GM12878 (cell line): ENCODE measurements at regions not wholly inside any gene's neighbourhood (a gene's known extent, or its start where the extent isn't known, plus 50 kb on each side); places are given as distances from the start of the nearest gene placed in this dataset.

Source experiments
- ATAC-seq: fragments of 200-7000 bp; cut with Tn5 transposase; 3 replicates; pipeline ENCODE4 v1.9.1; 2020; ENCODE audit warnings: mild to moderate bottlenecking, moderate library complexity
- BruUV-seq: library from RNA; stranded (reverse); fragments of 400-500 nt; replicated peaks from 2 replicates; lab custom pipeline; 2021; lab: Mats Ljungman, UMichigan
- CTCF ChIA-PET: fragments of 300-600 bp; sonication (Branson Sonifier 250); formaldehyde crosslinking; extraction: SDS; loops from one replicate; lab custom pipeline; 2021; ENCODE audit warnings: inconsistent platforms; lab: Yijun Ruan, JAX
- POLR2A ChIA-PET: fragments of 350-600 bp; formaldehyde crosslinking; extraction: SDS; loops from one replicate; lab custom pipeline; 2021; ENCODE audit warnings: inconsistent platforms; lab: Charles Lee
- RAD21 ChIA-PET: fragments of 300-600 bp; sonication (Branson Sonifier 250); formaldehyde crosslinking; loops from one replicate; lab custom pipeline; 2023; ENCODE audit warnings: antibody characterized with exemption; ENCODE audit not compliant: unreplicated experiment; lab: Charles Lee
- SMC1A ChIA-PET: fragments of 300-600 bp; sonication (Branson Sonifier 250); formaldehyde crosslinking; loops from one replicate; lab custom pipeline; 2023; ENCODE audit not compliant: unreplicated experiment, uncharacterized antibody; lab: Charles Lee
- DNase-seq: peaks from one replicate; pipeline ENCODE4 v3.0.0-alpha.2; 2011; ENCODE audit warnings: low read depth, low spot score
- FAIRE-seq: peaks from 3 replicates; lab custom pipeline; 2011; peaks lifted over from hg19 to GRCh38; lab: Jason Lieb, UNC
- H2AFZ ChIP-seq: 2 replicates; pipeline ENCODE4 v1.6.0; 2011; ENCODE audit warnings: low read depth, low read length, control low read depth; ENCODE audit not compliant: control insufficient read depth
- H3K27ac ChIP-seq: 2 replicates; pipeline ENCODE4 v1.5.1; 2011; ENCODE audit warnings: control low read depth; ENCODE audit not compliant: control insufficient read depth, insufficient read depth
- H3K27me3 ChIP-seq, 2 experiments: replicated peaks in 1 of 2; 2 replicates each; pipeline versions ENCODE4 v1.6.0 to v1.6.1; 2011; ENCODE audit warnings: low read length in 1 of 2; ENCODE audit not compliant: control insufficient read depth in 2 of 2, insufficient read depth in 2 of 2
- H3K36me3 ChIP-seq, 2 experiments: 2 replicates each; pipeline ENCODE4 v1.5.1; 2011; ENCODE audit warnings: low read length in 1 of 2; ENCODE audit not compliant: control insufficient read depth in 2 of 2, insufficient read depth in 2 of 2
- H3K4me1 ChIP-seq: 2 replicates; pipeline ENCODE4 v1.6.1; 2011; ENCODE audit warnings: mild to moderate bottlenecking, low read length, moderate library complexity, mixed read lengths; ENCODE audit not compliant: control insufficient read depth, insufficient read depth
- H3K4me2 ChIP-seq: 2 replicates; pipeline ENCODE4 v1.6.0; 2011; ENCODE audit warnings: control low read depth; ENCODE audit not compliant: control insufficient read depth, insufficient read depth
- H3K4me3 ChIP-seq: fragments of 200-600 bp; sonication (generic); 2 replicates; pipeline ENCODE4 v1.5.1; 2016
- H3K79me2 ChIP-seq: 2 replicates; pipeline ENCODE4 v1.6.0; 2011; ENCODE audit warnings: low read length; ENCODE audit not compliant: control insufficient read depth, insufficient read depth
- H3K9ac ChIP-seq: 2 replicates; pipeline ENCODE4 v1.8.0; 2011; ENCODE audit warnings: low read length, control low read depth, mixed read lengths; ENCODE audit not compliant: control insufficient read depth, insufficient read depth
- H3K9me3 ChIP-seq: replicated peaks from 3 replicates; pipeline ENCODE4 v1.5.1; 2011; ENCODE audit warnings: mild to moderate bottlenecking, low read length; ENCODE audit not compliant: control insufficient read depth, insufficient read depth
- H4K20me1 ChIP-seq: 2 replicates; pipeline ENCODE4 v1.6.0; 2011; ENCODE audit not compliant: control insufficient read depth, insufficient read depth
- EGR1 ChIP-seq, 2 experiments: IDR thresholded peaks; 1 replicate in 1 of 2; 2 replicates in 1 of 2; pipeline ENCODE4 v1.6.1; 2011 to 2012; ENCODE audit warnings: low read depth in 2 of 2, low read length in 2 of 2, borderline replicate concordance in 1 of 2, mild to moderate bottlenecking in 1 of 2, moderate library complexity in 1 of 2
- FOXK2 ChIP-seq: fragments of 450-650 bp; IDR thresholded peaks from 2 replicates; pipeline ENCODE4 v1.6.1; 2017; ENCODE audit warnings: mild to moderate bottlenecking, moderate library complexity
- GATAD2B ChIP-seq: fragments of 450-650 bp; conservative IDR thresholded peaks from 2 replicates; pipeline ENCODE4 v1.6.1; 2017; ENCODE audit warnings: low read depth, mild to moderate bottlenecking, moderate library complexity
- HDAC2 ChIP-seq: fragments of 200-600 bp; sonication (generic); IDR thresholded peaks from 2 replicates; pipeline ENCODE4 v1.6.1; 2017
- IKZF1 ChIP-seq: fragments of 450-650 bp; conservative IDR thresholded peaks from 2 replicates; pipeline ENCODE4 v1.6.1; 2017; ENCODE audit warnings: antibody characterized with exemption, mild to moderate bottlenecking
- LARP7 ChIP-seq: fragments of 450-650 bp; IDR thresholded peaks from 2 replicates; pipeline ENCODE4 v1.6.1; 2017; ENCODE audit warnings: mild to moderate bottlenecking
- SMC3 ChIP-seq: IDR thresholded peaks from 2 replicates; pipeline ENCODE4 v1.6.1; 2011; ENCODE audit warnings: low read length, improper control_type of control experiment, borderline replicate concordance
- ZNF24 ChIP-seq: fragments of 450-650 bp; IDR thresholded peaks from 2 replicates; pipeline ENCODE4 v1.6.1; 2017; ENCODE audit warnings: antibody characterized with exemption, mild to moderate bottlenecking
- WGBS: methylation state at CpG from one replicate; pipeline ENCODE4 v1.1.6; 2016; ENCODE audit warnings: low lambda C conversion rate; ENCODE audit not compliant: insufficient replicate concordance, insufficient coverage; ENCODE audit errors: missing lambda C conversion rate; 5-methylcytosine and 5-hydroxymethylcytosine counted together
- in situ Hi-C: fragments of 300-500 bp; cut with MboI; formaldehyde crosslinking; loops from 9 replicates; pipeline ENCODE4 v1.14.3; 2018; ENCODE audit warnings: mixed read lengths
- intact Hi-C: fragments of 100-400 bp; cut with micrococcal nuclease; formaldehyde crosslinking; loops from one replicate; pipeline ENCODE4 v1.14.2; 2022; ENCODE audit not compliant: unreplicated experiment
- TF ChIP-seq, protein P1 (sequence below): IDR thresholded peaks from 2 replicates; pipeline ENCODE4 v1.6.1; 2012; ENCODE audit warnings: low read depth, low read length, improper control_type of control experiment
- TF ChIP-seq, protein P2 (sequence below): fragments of 150-350 bp; IDR thresholded peaks from 2 replicates; pipeline ENCODE4 v1.6.1; 2014; ENCODE audit warnings: mild to moderate bottlenecking, low read depth, low read length
- TF ChIP-seq, protein P3 (sequence below): fragments of 450-650 bp; formaldehyde crosslinking; IDR thresholded peaks from 2 replicates; pipeline ENCODE4 v1.5.0; 2022; ENCODE audit warnings: mild to moderate bottlenecking, missing genetic modification characterization
- TF ChIP-seq, protein P4 (sequence below): fragments of 450-650 bp; IDR thresholded peaks from 2 replicates; pipeline ENCODE4 v1.6.1; 2014; ENCODE audit warnings: mild to moderate bottlenecking

DNA sequence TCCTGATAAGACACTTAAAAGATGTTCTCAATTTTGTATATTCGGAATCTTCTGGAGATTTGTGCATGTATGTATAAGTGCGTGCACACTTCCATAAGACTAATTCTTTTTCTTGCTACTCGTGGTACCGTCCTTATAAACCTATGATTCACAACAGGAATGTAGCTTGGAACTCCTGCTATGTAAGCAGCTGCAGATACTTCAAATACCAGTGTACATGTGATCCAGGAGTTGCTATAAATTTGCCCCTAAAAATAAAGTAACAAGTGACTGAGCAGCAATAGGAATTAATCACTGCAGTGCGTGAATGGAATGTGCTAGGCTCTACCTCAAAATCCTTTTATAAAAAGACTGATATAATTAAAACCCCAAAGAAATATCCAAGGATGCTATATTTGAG is 214.9 kb downstream of the KLF5 start:
- Histone ChIP-seq H3K9ac (no peak overlapping the region), H3K4me2 (no peak overlapping the region), H2AFZ (no peak overlapping the region), H3K9me3 (no peaks in the 10 kb centered on the region; the same call in 2 of the 3 replicates), H3K4me1 (no peaks in the 10 kb centered on the region), H3K27me3 (no peaks in the 10 kb centered on the region), H3K4me3 (no peak overlapping the region), H3K36me3 (no peaks in the 10 kb centered on the region), H3K79me2 (no peaks in the 10 kb centered on the region), H3K27ac (no peak overlapping the region), H4K20me1 (no peaks in the 10 kb centered on the region)
- intact Hi-C loops (no loop called here), in situ Hi-C loops (no loop called here)
- DNase-seq: no peak
- 41% methylated on average over 5 of the region's 5 CpGs for WGBS
- no TSS peak for BruUV-seq
- no peak for FAIRE-seq
- RAD21 ChIA-PET: no interaction called here
- POLR2A ChIA-PET: no interaction called here
- no peak for ATAC-seq
- SMC1A ChIA-PET: interaction anchor here (1.4 kb wide), 1 partner anchor 17 kb away, joined by 3 read pairs; no protein-coding TSS in a partner anchor
- no peak for TF ChIP-seq ZNF24
- TF ChIP-seq, protein P1, sequence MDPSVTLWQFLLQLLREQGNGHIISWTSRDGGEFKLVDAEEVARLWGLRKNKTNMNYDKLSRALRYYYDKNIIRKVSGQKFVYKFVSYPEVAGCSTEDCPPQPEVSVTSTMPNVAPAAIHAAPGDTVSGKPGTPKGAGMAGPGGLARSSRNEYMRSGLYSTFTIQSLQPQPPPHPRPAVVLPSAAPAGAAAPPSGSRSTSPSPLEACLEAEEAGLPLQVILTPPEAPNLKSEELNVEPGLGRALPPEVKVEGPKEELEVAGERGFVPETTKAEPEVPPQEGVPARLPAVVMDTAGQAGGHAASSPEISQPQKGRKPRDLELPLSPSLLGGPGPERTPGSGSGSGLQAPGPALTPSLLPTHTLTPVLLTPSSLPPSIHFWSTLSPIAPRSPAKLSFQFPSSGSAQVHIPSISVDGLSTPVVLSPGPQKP: no peak
- TF ChIP-seq, protein P2, sequence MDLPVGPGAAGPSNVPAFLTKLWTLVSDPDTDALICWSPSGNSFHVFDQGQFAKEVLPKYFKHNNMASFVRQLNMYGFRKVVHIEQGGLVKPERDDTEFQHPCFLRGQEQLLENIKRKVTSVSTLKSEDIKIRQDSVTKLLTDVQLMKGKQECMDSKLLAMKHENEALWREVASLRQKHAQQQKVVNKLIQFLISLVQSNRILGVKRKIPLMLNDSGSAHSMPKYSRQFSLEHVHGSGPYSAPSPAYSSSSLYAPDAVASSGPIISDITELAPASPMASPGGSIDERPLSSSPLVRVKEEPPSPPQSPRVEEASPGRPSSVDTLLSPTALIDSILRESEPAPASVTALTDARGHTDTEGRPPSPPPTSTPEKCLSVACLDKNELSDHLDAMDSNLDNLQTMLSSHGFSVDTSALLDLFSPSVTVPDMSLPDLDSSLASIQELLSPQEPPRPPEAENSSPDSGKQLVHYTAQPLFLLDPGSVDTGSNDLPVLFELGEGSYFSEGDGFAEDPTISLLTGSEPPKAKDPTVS: no peak
- no peak for TF ChIP-seq LARP7
- TF ChIP-seq, protein P3, sequence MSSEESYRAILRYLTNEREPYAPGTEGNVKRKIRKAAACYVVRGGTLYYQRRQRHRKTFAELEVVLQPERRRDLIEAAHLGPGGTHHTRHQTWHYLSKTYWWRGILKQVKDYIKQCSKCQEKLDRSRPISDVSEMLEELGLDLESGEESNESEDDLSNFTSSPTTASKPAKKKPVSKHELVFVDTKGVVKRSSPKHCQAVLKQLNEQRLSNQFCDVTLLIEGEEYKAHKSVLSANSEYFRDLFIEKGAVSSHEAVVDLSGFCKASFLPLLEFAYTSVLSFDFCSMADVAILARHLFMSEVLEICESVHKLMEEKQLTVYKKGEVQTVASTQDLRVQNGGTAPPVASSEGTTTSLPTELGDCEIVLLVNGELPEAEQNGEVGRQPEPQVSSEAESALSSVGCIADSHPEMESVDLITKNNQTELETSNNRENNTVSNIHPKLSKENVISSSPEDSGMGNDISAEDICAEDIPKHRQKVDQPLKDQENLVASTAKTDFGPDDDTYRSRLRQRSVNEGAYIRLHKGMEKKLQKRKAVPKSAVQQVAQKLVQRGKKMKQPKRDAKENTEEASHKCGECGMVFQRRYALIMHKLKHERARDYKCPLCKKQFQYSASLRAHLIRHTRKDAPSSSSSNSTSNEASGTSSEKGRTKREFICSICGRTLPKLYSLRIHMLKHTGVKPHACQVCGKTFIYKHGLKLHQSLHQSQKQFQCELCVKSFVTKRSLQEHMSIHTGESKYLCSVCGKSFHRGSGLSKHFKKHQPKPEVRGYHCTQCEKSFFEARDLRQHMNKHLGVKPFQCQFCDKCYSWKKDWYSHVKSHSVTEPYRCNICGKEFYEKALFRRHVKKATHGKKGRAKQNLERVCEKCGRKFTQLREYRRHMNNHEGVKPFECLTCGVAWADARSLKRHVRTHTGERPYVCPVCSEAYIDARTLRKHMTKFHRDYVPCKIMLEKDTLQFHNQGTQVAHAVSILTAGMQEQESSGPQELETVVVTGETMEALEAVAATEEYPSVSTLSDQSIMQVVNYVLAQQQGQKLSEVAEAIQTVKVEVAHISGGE (CRISPR knock-in tag): no peak
- no peak for TF ChIP-seq SMC3
- TF ChIP-seq, protein P4, sequence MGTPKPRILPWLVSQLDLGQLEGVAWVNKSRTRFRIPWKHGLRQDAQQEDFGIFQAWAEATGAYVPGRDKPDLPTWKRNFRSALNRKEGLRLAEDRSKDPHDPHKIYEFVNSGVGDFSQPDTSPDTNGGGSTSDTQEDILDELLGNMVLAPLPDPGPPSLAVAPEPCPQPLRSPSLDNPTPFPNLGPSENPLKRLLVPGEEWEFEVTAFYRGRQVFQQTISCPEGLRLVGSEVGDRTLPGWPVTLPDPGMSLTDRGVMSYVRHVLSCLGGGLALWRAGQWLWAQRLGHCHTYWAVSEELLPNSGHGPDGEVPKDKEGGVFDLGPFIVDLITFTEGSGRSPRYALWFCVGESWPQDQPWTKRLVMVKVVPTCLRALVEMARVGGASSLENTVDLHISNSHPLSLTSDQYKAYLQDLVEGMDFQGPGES: no peak
- no peak for TF ChIP-seq EGR1 (IDR thresholded peaks at IDR 0.05; ENCODE audit: borderline replicate concordance in 1 of 2, low read depth in 2 of 2, low read length in 2 of 2)
- TF ChIP-seq GATAD2B: no peak
- TF ChIP-seq FOXK2: no peak
- no peak for TF ChIP-seq HDAC2
- no peak for TF ChIP-seq IKZF1
- CTCF ChIA-PET: no interaction called here
